ENCODE measurements at regions not wholly inside any gene's neighbourhood (a gene's known extent, or its start where the extent isn't known, plus 50 kb on each side); places are given as distances from the start of the nearest gene placed in this dataset.

DNA sequence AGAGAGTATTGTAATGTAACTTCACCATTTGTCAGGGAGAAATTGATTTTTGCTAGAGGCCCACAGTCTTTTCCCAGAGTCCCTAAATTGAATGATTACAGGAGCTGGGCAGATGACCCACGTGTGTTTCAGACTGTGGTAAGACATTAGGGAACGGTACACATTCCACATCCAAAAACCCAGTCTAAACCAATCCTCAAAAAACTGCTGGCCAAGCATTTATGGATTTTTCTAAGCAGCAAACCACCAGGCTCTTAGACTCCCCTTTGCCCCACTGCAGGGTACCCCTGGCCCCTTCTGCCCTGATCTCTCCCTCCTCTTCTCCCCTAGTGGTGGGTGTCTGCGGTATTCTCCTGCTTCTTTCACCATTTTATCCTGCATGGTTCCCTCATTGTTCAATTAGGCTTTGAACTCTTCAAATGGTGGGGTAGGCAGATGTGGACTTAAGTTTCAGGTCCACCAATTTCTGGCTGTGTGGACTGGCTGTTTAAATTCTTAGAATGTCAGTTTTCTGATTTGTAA is 135.5 kb upstream of the SORCS3 start:
- intact Hi-C loops (cut with DNase I), result no loop called here
- no peak for DNase-seq (ENCODE audit: low spot score)

DNA sequence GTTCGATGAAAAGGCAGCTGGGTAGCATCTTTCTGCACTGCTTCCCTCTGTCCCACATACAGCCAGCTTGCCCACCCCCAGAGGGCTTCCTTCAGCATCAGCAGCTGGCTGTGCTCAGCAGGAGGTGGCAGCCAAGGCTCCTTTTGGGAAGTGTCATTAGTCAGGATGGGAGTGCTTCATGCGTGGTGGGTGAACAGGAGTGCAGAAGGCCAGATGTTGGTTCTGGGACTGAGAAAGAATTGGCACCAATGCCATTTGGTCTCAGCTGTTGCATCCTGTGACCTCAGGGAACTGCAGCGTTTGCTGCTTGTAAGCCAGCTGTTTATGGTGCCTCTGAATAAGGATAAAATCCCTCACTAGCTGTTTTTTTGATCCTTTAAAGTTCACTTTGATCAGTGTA is 131.1 kb upstream of the SORCS3 start:
- intact Hi-C loops (cut with DNase I), result no loop called here
- DNase-seq (ENCODE audit: low spot score), result no peak

GRCh38 chr10:104510644-104511043 is 130.4 kb upstream of the SORCS3 start:
- DNase-seq (ENCODE audit: low spot score), result no peak
- intact Hi-C loops (cut with DNase I), result no loop called here

- intact Hi-C loops (cut with DNase I), result no loop called here
- no peak for DNase-seq (ENCODE audit: low spot score)
Observed at GRCh38 chr10:104512800-104513199, 128.3 kb upstream of the SORCS3 start.

- no peak for DNase-seq (ENCODE audit: low spot score)
- intact Hi-C loops (cut with DNase I), result no loop called here
Observed at GRCh38 chr10:104515678-104516199, 125.4 kb upstream of the SORCS3 start.

DNA sequence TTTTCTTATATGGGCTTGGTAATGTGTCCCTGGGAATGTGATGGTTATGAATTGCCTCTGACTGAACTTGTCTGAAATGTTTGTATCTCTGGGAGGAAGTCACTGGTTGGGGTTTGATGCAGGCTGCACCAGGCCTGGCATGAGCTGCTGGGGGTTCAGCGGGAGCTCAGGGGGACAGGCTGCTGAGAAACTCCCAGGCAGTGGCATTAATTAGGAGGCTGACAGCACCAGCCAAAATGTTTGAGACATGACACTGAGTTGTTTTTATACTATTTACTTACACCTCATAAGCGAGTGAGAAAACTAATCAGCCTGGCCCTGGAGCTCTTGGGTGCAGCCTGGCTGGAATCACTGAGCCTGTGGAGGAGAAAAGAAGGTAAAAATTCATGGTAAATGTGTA is 124.1 kb upstream of the SORCS3 start:
- DNase-seq (ENCODE audit: low spot score), result no peak
- intact Hi-C loops (cut with DNase I), result no loop called here

DNA sequence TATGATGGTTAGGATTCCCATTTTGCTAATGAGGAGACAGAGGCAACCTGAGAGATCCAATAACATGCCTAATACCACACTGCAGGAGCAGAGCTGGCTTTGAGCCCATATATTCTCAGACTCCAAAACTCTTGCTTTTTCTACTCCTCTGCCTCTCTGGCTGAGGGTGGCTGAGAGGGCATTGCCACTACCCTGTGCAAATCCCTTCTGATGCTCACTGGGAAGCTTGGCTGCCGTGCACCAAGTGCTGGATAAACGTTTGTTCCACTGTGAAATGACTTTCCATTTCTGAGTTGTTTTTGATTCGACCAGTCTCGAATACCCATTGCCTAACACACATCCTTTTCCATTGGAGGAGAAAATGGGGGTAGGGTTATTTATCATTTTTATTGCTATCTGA is 123.1 kb upstream of the SORCS3 start:
- intact Hi-C loops (cut with DNase I), result no loop called here
- no peak for DNase-seq (ENCODE audit: low spot score)

GRCh38 chr10:104518891-104519290 is 122.2 kb upstream of the SORCS3 start:
- DNase-seq (ENCODE audit: low spot score), result no peak
- intact Hi-C loops (cut with DNase I), result no loop called here

- intact Hi-C loops (cut with DNase I), result no loop called here
Observed at GRCh38 chr10:104520653-104521052, 120.4 kb upstream of the SORCS3 start.

GRCh38 chr10:104521901-104522694 is 119.0 kb upstream of the SORCS3 start:
- intact Hi-C loops (cut with DNase I), result no loop called here
- DNase-seq (ENCODE audit: low spot score), result no peak

More at GRCh38 chr10:104520653-104521052, 120.4 kb upstream of the SORCS3 start:
- no peak for DNase-seq (ENCODE audit: low spot score)

- no peak for DNase-seq (ENCODE audit: low spot score)
- intact Hi-C loops (cut with DNase I), result no loop called here
Observed at GRCh38 chr10:104526188-104526587, 114.9 kb upstream of the SORCS3 start.

DNA sequence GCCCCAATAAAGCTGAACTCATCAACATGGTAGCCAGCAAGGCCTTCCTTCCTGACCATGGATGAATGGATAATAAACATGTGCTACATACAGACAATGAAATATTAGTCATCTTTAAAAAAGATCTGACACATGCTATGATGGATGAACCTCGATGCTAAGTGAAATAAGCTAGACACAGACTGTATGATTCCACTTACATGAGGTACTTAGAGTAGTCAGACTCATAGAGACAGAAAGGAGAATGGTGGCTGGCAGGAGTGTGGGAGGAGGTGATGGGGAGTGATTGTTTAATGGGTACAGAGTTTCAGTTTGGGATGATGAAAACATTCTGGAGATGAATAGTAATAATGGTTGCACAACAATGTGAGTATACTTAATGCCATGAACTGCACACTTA is 114.1 kb upstream of the SORCS3 start:
- no peak for DNase-seq (ENCODE audit: low spot score)
- intact Hi-C loops (cut with DNase I), result no loop called here

- intact Hi-C loops (cut with DNase I), result no loop called here
- no peak for DNase-seq (ENCODE audit: low spot score)
Observed at GRCh38 chr10:104540181-104540580, 100.9 kb upstream of the SORCS3 start.

DNA sequence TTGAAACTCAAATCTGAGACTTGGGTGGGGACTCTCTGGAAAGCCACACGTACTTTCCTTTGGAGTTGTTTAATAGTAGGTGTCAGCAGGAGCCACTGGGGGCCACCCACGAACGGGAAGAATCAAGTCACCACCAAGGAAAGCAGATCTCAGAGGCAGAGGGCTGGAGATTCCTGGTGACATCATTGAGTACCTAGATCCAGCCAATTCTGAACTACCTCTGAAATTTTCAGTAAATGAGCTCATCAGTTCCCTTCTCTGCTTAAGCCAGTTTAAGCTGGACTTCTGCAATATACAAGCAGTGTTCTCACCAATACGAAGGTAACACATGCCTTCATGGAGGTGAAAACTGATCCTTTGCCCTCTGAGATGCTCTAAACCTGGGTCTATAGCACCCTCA is 99.3 kb upstream of the SORCS3 start:
- intact Hi-C loops (cut with DNase I), result no loop called here
- no peak for DNase-seq (ENCODE audit: low spot score)

DNA sequence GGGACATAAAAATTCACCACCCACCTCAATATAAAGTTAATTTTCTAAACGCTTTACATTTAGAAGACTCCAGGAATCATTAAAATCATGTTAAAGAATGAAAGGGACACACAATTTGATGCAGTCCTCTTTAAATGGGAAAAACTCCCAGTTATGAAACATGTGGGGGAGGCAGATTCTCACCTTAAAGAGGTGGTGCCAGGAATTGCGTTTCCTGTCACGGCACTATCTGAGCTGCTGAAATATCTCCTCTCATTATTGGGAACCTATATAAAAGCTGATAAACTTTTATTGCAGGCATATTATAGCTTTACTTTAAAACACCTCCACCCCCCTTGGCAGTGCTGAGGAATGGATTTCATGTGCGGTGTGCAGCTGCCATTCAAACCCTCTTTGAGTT is 94.8 kb upstream of the SORCS3 start:
- intact Hi-C loops (cut with DNase I), result no loop called here
- DNase-seq (ENCODE audit: low spot score), result no peak

GRCh38 chr10:104546756-104547155 is 94.3 kb upstream of the SORCS3 start:
- intact Hi-C loops (cut with DNase I), result no loop called here
- DNase-seq (ENCODE audit: low spot score), result no peak

GRCh38 chr10:104548090-104548489 is 93.0 kb upstream of the SORCS3 start:
- no peak for DNase-seq (ENCODE audit: low spot score)
- intact Hi-C loops (cut with DNase I), result no loop called here

- DNase-seq (ENCODE audit: low spot score), result no peak
- intact Hi-C loops (cut with DNase I), result no loop called here
Observed at GRCh38 chr10:104556831-104557230, 84.3 kb upstream of the SORCS3 start.

DNA sequence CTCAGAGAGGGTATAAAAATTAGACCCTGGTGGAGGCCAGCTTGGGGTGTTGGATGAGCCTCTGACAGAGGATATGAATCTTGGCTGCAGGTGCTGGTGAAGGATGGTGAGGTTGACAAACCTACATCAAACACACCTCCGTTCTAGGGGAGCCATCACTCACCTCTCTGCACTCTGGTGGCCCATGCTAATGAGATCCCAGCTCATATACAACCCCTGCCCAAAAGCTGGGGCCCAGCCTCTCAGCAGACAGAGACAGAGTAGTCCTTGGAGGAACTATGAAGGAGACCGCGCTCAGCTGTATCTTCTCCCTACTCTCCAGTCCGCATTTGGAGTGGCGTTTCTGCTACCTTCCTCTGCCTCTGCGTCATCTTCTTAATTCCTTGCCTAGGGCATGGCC is 83.1 kb upstream of the SORCS3 start:
- intact Hi-C loops (cut with DNase I), result no loop called here
- no peak for DNase-seq (ENCODE audit: low spot score)

GRCh38 chr10:104559935-104560334 is 81.2 kb upstream of the SORCS3 start:
- intact Hi-C loops (cut with DNase I), result no loop called here
- no peak for DNase-seq (ENCODE audit: low spot score)

DNA sequence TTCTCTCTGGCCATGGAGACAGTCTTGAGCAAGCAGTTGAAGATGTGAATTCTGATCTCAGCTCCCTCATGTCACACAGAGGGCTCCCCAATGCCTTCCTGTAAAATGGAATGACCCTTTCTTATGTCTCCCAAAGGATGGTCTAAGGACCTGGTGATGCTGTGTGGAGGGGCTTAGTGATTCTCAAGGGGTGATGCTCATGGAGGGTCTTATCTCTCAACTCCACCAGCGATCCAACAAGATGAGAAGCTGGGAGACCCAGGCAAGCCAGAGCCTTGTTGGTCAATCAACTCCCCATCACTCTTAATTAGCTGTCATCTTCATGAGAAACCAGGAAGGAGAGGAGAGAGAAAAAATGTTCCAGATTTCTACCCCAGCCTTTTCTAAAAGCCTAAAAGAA is 78.0 kb upstream of the SORCS3 start:
- DNase-seq (ENCODE audit: low spot score), result no peak
- intact Hi-C loops (cut with DNase I), result no loop called here

Data from cardiac septum (tissue), 1 donor.